ENCODE measurements at regions not wholly inside any gene's neighbourhood (a gene's known extent, or its start where the extent isn't known, plus 50 kb on each side); places are given as distances from the start of the nearest gene placed in this dataset.
"Not testable (repeated sequence)": the region's sequence is repeated elsewhere in the genome, so short reads cannot be mapped to it uniquely, and the experiment has no call there.

DNA sequence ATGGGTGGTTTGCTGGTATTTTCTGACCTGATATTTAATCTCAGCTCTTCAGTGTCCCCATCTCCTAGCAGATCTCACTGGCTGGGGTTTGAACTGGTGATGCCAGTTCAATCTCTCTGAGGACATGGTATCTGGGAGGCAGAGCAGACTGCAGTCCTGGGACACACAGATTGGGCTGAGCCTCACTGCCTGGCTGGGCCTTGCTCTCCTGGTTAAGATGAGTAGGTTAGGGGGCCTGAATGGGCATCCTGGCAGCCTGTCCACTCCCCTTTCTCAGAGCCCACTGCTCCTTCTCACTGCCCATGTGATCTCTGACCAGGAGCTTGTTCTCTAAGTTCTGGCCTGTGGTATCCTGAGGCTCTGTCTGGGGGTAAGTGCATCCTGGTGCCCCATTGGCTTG is 363.4 kb downstream of the GLRX3 start:
- no peak for DNase-seq (ENCODE audit: low read depth in 3 of 3, low spot score in 1 of 3)

DNA sequence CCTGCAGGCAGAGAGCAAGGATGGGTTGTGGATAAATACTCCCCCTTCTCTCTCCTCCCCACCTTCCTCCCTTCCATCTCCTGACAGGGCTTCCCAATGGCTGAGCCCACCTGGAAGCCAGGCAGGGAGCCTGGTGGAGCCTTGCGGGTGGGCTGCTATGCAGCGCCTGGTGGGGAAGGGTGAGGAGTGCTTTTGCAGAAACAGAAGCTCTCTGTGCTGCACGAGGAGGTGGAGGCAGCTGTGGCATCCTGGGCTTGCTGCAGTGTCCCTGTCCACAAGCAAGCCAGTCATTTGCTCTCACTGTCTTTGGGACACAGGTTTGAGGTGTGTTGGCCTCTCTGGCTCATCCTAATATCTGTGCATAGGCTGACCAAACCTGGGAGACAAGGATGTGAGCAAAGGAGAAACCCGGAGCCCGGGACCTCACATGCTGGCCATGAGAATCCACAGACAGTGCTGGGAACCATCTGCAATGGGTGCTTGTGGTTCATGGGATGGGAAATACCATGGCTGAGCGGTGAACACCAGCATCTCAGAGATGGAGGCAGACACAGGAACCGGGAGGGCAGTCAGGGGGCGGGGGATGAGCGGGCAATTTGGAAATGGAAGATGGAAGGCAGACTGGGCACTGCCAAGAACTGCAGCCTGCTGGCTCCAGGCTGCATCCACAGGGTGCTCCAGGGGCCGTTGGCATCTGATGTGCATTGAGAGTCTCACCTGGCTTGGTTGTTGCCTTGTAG is 364.2 kb downstream of the GLRX3 start:
- no peak for DNase-seq (ENCODE audit: low read depth in 3 of 3, low spot score in 1 of 3)

DNA sequence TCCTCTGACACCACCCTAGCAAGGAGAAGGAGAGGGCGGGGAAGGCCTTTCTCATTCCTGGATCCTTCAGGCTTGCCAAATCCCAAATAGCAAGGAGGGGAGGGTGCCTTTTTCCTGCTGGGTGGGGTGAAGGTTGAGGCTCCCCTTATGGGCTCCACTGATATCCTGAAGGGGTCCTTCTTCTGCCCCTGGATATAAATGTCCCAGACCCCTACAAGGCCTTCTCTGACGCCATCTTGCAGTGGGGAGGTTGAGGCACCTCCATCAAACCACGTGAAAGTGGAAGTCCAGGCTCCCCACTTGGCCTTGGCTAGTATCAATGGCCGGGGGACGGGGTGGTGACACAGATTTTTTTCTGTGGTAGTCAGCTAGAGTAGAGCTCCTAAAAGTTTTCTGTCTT is 371.3 kb downstream of the GLRX3 start:
- DNase-seq (ENCODE audit: low read depth in 3 of 3, low spot score in 1 of 3) = no peak

DNA sequence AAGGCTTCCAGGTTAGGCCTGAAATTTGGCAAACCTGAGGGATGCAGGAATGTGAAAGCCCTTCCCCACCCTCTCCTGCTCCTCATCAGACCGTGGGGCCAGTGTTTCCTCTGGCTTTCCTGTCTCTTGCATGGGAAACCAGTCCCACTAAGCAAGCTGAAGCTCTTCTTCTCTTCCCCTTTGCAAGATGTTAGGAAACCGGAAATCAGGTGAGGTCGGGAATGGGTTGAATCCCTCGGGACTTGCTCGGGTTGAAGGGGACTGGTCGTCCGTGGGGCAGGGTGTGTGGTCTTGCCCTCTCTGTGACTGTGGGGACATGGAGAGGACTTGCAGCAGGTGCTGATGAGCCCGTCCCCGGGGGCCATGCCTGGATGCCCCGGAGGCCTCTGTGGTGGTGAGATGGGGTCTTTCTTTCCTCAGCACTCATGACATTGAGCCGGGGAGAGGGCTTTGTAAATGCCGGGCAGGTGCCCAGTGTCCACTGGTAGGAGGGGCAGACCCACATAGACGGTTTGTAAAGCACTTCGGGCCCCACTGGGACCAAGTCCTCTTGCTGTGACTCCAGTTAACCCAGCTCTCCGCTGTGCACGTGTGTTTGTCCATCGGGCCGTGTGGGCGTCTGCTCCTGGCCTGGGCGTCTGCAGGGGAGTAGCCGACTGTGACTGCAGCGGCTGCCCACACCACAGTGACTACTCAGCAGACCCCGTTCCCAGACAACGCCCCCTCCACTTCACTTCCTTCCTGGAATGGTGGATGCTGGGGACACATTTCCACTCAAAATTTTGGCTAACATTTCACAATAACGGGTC is 373.9 kb downstream of the GLRX3 start:
- DNase-seq (ENCODE audit: low read depth in 3 of 3, low spot score in 1 of 3) = no peak

GRCh38 chr10:130510755-130511154 is 374.6 kb downstream of the GLRX3 start:
- DNase-seq (ENCODE audit: low read depth in 3 of 3, low spot score in 1 of 3) = no peak

DNA sequence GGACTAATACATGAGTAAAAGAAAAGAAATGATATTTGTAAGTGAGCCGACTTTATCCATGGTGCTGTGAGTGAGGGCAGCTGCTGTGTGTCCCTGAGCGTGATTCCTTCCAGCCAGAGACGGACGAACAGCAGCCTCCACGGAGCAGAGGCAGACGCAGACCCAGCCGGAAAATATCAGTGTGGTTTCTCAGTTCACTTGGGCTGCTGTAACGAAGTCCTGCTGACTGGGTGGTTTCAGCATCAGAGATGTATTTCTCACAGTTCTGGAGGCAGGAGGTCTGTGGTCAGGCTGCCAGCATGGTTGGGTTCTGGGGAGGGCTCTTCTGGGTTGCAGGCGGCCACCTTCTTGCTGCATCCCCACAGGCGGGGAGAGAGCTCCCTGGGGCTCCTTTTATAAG is 375.6 kb downstream of the GLRX3 start:
- no peak for DNase-seq (ENCODE audit: low read depth in 3 of 3, low spot score in 1 of 3)

DNA sequence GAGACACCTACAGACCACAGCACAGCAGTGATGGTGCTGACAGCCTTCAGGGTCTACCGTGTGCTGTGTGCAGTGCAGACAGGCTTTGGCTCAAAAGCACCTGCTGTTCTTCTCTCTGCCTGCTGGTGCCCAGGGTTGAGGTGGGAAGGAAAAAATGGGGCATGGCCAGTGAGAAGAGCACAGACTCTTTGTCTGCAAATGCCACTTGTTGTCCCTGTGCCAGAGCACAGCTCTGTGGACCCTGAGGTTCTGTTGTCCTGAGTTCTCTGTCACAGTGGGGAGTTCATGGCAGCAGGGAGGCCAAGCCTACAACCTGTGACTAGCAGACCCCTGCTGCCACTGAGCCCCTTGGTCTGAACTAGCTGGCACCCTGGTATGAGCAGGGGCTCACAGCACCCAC is 376.7 kb downstream of the GLRX3 start:
- no peak for DNase-seq (ENCODE audit: low read depth in 3 of 3, low spot score in 1 of 3)

- no peak for DNase-seq (ENCODE audit: low read depth in 3 of 3, low spot score in 1 of 3)
Observed at GRCh38 chr10:130513686-130514476, 377.7 kb downstream of the GLRX3 start.

DNA sequence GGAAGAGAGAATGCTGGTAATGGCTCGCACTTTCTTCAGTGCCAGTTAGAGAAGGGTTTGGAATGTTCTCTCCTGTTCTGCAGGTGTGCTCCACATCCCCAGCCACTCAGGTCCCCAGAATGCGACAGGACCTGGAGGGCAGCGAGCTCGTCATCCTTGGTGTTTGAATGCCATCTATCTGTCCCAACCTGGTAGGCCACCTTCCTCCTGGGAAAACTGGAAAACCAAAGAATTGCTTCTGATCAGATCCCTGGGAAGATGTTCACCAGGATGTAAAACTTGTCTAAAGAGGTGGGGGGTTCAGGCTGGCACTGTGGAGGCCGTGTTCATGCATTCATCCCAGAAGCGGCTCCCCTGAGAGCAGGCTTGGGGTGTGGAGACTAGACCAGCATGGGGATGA is 379.5 kb downstream of the GLRX3 start:
- no peak for DNase-seq (ENCODE audit: low read depth in 3 of 3, low spot score in 1 of 3)

DNA sequence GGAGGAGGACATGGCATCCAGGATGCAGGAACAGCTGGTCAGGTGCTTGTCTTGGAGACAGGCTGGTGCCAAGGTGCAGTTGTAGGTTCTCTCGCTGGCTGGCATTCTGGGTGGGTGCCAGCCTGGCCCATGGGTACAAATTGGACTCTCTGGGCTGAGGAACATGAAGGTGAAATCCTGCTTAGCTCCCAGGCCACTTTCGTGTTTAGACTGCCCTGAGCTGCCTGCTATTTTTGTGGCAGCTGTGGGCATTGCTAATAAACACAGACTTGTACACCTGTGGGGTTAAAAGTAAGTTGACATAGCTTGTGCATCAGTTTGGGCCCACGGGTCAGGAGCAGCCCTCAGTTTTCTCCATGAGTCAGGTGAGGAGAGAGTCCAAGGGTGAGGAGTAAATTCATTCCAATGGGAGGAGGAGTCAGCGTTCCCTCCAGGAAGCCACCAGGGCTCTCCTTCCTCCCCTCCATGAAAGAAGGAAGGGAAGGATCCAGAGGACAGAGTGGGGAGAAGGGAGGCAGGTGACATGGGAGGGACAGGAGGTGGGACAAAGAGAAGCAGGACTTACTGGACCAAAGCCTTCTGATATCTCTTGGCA is 380.0 kb downstream of the GLRX3 start:
- DNase-seq (ENCODE audit: low read depth in 3 of 3, low spot score in 1 of 3) = no peak

DNA sequence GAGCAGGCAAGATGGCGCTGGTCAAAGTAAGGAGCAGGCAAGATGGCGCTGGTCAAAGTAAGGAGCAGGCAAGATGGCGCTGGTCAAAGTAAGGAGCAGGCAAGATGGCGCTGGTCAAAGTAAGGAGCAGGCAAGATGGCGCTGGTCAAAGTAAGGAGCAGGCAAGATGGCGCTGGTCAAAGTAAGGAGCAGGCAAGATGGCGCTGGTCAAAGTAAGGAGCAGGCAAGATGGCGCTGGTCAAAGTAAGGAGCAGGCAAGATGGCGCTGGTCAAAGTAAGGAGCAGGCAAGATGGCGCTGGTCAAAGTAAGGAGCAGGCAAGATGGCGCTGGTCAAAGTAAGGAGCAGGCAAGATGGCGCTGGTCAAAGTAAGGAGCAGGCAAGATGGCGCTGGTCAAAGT is 382.7 kb downstream of the GLRX3 start:
- not testable (repeated sequence) for DNase-seq (ENCODE audit: low read depth in 3 of 3, low spot score in 1 of 3)

DNA sequence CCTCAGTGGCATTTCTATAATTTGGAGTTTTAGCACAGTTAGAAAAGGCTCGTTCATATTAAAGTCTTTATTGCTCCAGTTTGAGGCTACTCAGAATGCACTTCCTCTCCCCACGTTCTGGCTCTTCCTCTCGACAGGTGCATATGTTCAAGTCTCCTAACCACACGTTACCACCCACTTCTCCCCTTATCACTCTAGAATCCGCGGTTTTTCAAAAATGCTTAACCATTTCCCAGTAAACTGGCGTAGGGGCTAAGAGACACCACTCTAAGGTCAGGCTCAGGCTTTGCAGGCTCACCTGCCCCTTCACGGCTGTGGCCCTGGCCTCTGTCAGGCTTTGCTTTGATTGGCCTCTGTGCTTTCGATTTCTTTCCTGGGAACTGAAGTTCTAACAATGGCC is 383.6 kb downstream of the GLRX3 start:
- DNase-seq (ENCODE audit: low read depth in 3 of 3, low spot score in 1 of 3) = no peak

- DNase-seq (ENCODE audit: low read depth in 3 of 3, low spot score in 1 of 3) = no peak
Observed at GRCh38 chr10:130531312-130531711, 395.1 kb downstream of the GLRX3 start.

DNA sequence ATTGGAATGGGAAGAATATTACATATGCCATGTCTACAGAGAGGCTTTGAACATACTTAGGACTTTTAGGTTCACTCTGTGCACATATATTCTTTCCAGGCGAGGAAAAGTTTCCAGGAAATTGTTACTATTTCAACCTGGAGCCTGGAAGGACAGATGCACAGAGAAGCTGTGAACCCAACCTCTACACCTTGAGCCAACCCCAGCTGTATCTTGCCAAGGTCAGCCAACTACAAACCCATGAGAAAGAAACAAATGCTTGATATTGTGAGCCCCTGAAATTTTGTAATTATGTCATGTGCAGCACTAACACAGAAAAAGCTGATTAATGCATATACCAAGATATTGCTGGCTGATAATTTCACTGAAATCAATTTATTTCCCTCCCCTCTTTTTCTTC is 404.9 kb downstream of the GLRX3 start:
- no peak for DNase-seq (ENCODE audit: low read depth in 3 of 3, low spot score in 1 of 3)

- DNase-seq (ENCODE audit: low read depth in 3 of 3, low spot score in 1 of 3) = no peak
Observed at GRCh38 chr10:130542761-130543160, 406.6 kb downstream of the GLRX3 start.

DNA sequence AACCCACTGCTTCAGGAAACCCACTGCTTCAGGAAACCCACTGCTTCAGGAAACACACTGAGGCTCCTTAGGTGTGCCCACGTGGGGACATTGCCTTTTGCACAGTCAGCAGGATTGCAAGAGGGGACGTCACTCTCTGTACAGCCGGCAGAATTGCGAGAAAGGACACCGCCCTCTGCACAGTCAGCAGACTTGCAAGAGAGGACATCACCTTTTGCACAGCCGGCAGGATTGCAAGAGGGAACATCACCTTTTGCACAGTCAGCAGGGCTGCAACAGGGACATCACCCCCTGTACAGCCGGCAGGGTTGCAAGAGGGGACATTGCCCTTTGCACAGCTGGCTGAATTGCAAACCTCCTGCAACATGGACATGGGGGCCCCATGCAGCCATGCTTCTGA is 407.6 kb downstream of the GLRX3 start:
- no peak for DNase-seq (ENCODE audit: low read depth in 3 of 3, low spot score in 1 of 3)

GRCh38 chr10:130545122-130545521 is 408.9 kb downstream of the GLRX3 start:
- DNase-seq (ENCODE audit: low read depth in 3 of 3, low spot score in 1 of 3) = no peak

DNA sequence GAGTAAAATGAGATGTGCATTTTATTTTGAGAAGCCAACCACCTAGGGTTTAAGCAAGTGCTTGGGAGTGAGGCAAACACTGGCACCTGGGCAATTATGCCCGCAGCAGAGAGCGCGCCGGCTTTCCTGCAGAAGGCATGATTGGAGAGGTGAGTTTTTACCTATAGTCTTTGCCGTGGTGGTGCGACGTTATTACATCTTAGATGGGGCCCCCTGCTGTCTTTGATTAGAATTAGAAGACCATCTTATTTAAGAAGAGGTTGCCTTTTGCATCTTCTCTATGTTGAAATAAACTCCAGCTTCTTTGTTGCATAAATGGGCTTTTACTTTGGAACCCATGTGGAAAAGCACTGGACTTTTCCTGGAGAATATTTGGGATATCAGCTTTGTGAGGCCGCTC is 409.5 kb downstream of the GLRX3 start:
- DNase-seq (ENCODE audit: low read depth in 3 of 3, low spot score in 1 of 3) = no peak

- DNase-seq (ENCODE audit: low read depth in 3 of 3, low spot score in 1 of 3) = no peak
Observed at GRCh38 chr10:130546841-130547240, 410.6 kb downstream of the GLRX3 start.

GRCh38 chr10:130547368-130547767 is 411.2 kb downstream of the GLRX3 start:
- DNase-seq (ENCODE audit: low read depth in 3 of 3, low spot score in 1 of 3) = no peak

DNA sequence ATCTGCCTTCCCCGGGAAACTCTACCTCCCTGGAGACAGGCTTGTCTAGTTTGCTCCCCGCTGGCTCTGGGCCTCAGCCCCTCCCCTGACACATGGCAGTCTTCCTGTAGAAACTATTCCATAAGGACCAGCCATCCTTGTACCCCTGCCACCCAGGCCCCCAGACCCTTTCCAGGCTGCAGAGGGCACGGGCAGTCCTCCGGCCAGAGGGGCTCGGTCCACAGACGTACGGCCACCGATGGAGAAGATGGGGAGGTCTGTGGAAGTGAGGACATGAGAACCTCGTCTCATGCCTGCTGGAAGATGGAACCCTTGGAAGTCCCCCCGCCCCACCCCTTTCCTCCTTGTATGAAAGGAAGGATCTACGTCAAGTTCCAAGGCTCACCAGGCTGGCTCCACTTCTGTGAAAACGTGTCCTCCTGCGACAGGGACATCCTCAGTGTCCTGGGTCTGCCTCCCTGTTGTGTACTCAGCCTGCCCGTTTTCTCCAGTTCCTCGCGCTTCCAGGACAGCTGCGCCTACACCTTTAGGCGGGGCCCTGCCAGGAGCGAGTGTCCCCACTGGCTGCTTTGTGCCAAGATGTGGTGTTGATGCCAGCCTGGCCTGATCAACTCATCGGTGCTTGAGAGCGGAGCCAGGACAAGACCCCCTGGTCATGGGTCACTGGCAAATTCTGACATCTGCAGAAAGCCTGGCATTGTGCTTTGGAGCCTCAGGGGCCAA is 414.9 kb downstream of the GLRX3 start:
- no peak for DNase-seq (ENCODE audit: low read depth in 3 of 3, low spot score in 1 of 3)
